IPS DF 6.9 (cell line): ENCODE measurements at regions not wholly inside any gene's neighbourhood (a gene's known extent, or its start where the extent isn't known, plus 50 kb on each side); places are given as distances from the start of the nearest gene placed in this dataset.

Experiments
- DNase-seq: peaks from one replicate; pipeline ENCODE4 v3.0.0-alpha.2; 2013; ENCODE audit warnings: low read depth, low spot score
- H3K27ac ChIP-seq: one replicate; pipeline ENCODE4 v1.5.1; 2013; ENCODE audit warnings: low read length, control low read depth
- H3K27me3 ChIP-seq: 2 replicates; pipeline ENCODE4 v1.6.1; 2013; ENCODE audit warnings: mild to moderate bottlenecking, low read length; ENCODE audit not compliant: control insufficient read depth, insufficient read depth
- H3K36me3 ChIP-seq: 2 replicates; pipeline ENCODE4 v1.6.1; 2013; ENCODE audit warnings: low read length; ENCODE audit not compliant: control insufficient read depth, insufficient read depth
- H3K4me1 ChIP-seq: 2 replicates; pipeline ENCODE4 v1.6.1; 2013; ENCODE audit warnings: low read length; ENCODE audit not compliant: control insufficient read depth, insufficient read depth
- H3K4me3 ChIP-seq: 2 replicates; pipeline ENCODE4 v1.5.1; 2013; ENCODE audit warnings: mild to moderate bottlenecking, low read length
- H3K9me3 ChIP-seq: 2 replicates; pipeline ENCODE4 v1.6.1; 2013; ENCODE audit warnings: low read length, inconsistent platforms; ENCODE audit not compliant: control insufficient read depth, insufficient read depth
- WGBS: extraction: QIAGEN DNeasy Blood & Tissue Kit; methylation state at CpG from one replicate; pipeline ENCODE4 v1.1.7; 2013; ENCODE audit warnings: mixed read lengths, missing lambda C conversion rate; ENCODE audit not compliant: insufficient read length, insufficient coverage; 5-methylcytosine and 5-hydroxymethylcytosine counted together

DNA sequence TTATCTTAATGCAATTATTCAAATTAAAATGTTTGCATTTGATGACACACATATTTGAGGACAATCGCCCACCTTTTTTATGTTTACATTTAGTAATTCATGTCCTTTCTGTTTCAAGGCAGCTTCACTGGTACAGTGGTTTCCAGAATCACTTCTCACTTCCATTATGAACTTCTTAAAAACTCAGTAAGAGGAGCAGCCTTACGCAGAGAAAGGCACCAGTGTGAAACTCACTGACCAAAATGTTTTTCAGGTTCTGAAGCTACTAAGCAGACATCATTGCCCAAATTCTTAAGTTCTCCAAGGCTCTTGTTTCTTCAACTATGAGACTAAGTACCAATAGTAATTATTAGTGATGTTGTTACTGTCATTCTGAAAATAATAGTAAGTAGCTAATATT is 353.1 kb upstream of the CXADR start:
- DNase-seq = no peak
- WGBS = no CpG with 5 or more reads among the region's 2 CpGs
- Histone ChIP-seq H3K27ac (no peak overlapping the region), H3K4me1 (no peaks in the 10 kb centered on the region), H3K4me3 (no peak overlapping the region), H3K27me3 (no peaks in the 10 kb centered on the region), H3K9me3 (no peaks in the 10 kb centered on the region), H3K36me3 (no peaks in the 10 kb centered on the region)

DNA sequence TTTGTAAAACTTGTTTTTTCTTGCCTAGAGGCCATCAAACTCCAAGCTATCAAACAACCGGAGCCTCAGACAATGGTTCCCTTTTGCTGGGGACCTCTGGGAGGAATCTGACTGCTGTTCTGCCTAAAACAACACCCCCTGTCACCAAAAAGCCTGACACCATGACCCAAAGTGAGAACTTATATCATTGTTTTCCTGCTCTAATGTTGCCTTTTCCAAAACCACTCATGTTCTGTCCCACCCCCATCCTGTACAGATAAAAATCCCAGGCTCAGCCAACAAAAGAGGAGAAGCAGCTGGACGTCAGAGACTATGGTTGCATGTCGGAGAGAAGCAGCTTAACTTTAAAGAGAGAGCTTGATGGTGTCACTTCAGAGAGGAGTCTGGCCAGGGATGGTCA is 327.2 kb upstream of the CXADR start:
- no CpG with 5 or more reads among the region's 3 CpGs for WGBS
- Histone ChIP-seq H3K27me3 (no peaks in the 10 kb centered on the region), H3K9me3 (no peaks in the 10 kb centered on the region), H3K4me1 (no peaks in the 10 kb centered on the region), H3K36me3 (no peaks in the 10 kb centered on the region), H3K27ac (no peak overlapping the region), H3K4me3 (no peak overlapping the region)
- no peak for DNase-seq

DNA sequence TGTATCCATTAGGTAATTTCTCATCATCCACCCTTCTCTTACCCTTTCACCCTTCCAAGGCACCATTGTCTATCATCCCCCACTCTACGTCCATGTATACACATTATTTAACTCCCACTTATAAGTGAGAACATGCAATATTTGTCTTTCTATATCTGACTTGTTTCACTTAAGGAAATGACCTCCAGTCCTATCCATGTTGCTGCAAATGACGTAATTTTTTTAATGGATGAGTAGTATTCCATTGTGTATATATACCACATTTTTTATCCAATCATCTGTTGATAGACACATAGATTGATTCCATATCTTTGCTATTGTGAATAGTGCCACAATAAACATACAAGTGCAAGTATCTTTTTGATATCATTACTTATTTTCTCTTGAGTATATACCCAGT is 322.9 kb upstream of the CXADR start:
- no peak overlapping the region for H3K4me3 ChIP-seq
- H3K9me3 ChIP-seq = peaks cover 2% of the 10 kb centered on the region
- no peaks in the 10 kb centered on the region for H3K36me3 ChIP-seq
- H3K27ac ChIP-seq = no peak overlapping the region
- H3K4me1 ChIP-seq = no peaks in the 10 kb centered on the region
- no CpG with 5 or more reads among the region's 2 CpGs for WGBS
- no peak for DNase-seq
- H3K27me3 ChIP-seq = no peaks in the 10 kb centered on the region

DNA sequence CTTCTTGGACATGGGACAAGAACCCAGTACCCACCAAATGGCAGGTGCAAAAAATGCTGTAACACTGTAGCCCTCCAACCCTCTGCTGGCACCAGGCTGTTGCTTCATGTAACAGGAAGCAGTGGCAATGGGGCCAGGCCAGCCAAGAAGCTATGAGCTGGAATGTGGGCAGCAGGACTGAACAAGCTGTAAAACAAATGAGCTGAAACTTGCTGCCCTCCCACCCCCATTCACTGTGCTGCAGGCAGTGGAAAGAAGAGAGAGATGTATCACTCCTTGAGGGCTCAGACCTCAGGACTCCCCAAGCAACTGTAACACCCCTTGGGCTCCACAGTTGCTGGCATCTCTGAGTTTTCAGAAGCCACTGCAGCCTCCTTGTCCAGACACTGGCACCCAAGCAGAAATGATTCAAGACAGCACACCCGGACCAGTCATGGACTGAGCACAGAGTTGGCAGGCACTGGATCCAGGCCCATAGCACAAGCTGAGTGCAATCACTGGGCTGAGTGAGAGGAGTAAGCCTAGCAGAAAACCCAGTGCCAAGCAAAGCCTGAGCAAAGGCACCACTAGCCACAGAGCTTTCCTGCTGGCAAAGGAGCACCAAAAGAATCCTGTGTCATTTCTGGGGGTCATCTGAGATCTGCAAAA is 321.4 kb upstream of the CXADR start:
- Histone ChIP-seq H3K4me3 (no peak overlapping the region), H3K36me3 (no peaks in the 10 kb centered on the region), H3K4me1 (no peaks in the 10 kb centered on the region), H3K27me3 (no peaks in the 10 kb centered on the region), H3K27ac (no peak overlapping the region), H3K9me3 (peaks cover 2% of the 10 kb centered on the region)
- no peak for DNase-seq
- no CpG with 5 or more reads among the region's 1 CpG for WGBS

DNA sequence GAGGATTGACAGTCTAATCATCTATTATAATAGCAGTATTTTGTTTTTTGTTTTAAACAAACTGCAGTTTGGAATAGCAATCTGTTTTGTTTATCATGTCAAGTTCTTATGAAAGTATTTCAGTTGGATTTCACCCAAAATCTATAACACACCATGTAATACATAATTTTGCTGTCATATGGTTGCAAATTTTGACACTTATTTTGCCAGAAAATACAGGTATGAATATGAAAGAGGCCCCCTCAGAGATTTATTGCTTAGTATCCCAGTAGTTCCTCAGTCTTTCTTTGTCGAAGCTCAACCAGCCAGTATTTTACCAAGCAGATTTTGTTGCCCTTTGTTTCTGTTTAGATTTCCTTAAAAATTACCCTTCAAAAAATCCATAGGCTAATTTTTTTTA is 317.5 kb upstream of the CXADR start:
- Histone ChIP-seq H3K27ac (no peak overlapping the region), H3K4me3 (no peak overlapping the region)
- no CpG with 5 or more reads among the region's 1 CpG for WGBS

DNA sequence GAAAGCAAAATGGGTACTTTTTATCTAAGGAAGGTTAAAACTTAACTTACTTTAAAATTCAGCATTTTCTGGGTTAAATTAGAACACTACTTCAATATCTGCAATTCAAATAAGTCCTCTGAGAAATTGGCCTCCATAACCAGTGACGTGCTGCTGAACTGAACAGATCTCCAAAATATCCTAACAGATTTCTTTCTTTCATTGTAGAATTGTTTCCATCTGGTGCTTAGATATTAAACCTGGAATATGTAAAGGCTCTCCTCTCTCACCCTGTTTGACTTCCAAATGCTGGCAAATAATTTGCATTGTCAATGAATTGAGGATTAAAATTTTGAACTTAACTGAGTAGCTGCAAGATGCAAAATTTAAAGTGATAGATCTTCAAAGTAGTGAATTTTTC is 316.9 kb upstream of the CXADR start:
- Histone ChIP-seq H3K36me3 (no peaks in the 10 kb centered on the region), H3K9me3 (no peaks in the 10 kb centered on the region; the same call in 1 of the 2 replicates), H3K27ac (no peak overlapping the region), H3K4me3 (no peak overlapping the region), H3K27me3 (no peaks in the 10 kb centered on the region), H3K4me1 (no peaks in the 10 kb centered on the region)
- DNase-seq = no peak
- WGBS = no CpG with 5 or more reads among the region's 1 CpG

More for the DNA sequence above, 317.5 kb upstream of the CXADR start:
- DNase-seq = no peak
- Histone ChIP-seq H3K36me3 (no peaks in the 10 kb centered on the region), H3K27me3 (no peaks in the 10 kb centered on the region), H3K4me1 (no peaks in the 10 kb centered on the region), H3K9me3 (peaks cover 2% of the 10 kb centered on the region)

DNA sequence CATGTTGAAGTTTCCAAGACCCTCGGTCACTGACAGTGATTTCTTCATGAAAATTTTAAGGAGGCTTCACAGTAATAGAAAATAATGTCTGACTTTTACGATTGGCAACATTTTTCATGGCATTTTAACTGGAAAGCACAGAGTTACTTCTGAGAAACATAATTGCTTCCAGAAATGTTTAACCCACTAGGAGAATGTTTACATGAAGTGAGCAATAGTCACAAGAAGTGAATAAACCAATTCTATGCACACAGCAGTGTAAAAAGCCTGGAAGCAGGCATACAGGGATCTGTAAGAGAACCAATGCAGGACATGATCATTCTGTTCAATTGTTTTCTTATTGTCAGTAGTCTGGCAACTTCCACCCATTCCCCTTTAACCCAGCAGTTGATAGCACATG is 316.2 kb upstream of the CXADR start:
- H3K27ac ChIP-seq = no peak overlapping the region
- no peak for DNase-seq
- no CpG with 5 or more reads among the region's 2 CpGs for WGBS
- no peaks in the 10 kb centered on the region for H3K27me3 ChIP-seq
- H3K4me1 ChIP-seq = no peaks in the 10 kb centered on the region
- H3K9me3 ChIP-seq = no peaks in the 10 kb centered on the region
- no peaks in the 10 kb centered on the region for H3K36me3 ChIP-seq
- no peak overlapping the region for H3K4me3 ChIP-seq

DNA sequence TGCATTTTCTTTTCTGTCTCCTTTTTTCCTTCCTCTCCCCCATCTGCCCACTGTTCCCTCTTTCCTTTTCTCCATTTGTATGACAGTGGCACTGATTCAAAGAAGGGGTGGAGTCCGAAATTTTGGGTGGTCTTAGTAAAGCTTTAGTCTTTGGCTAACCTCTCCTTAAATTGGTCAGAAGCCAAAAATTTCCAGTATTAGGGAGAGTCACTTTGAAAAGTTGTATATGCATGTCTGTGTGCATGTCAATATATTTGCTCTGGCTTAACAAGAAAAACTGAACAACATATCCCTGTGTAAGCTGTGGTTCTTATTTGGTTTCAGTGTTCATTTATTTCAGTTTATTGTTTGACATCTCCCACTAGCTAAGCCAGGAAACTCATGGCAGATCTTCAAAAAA is 314.8 kb upstream of the CXADR start:
- no peaks in the 10 kb centered on the region for H3K9me3 ChIP-seq
- no CpG with 5 or more reads among the region's 1 CpG for WGBS
- no peak for DNase-seq
- no peaks in the 10 kb centered on the region for H3K4me1 ChIP-seq
- no peak overlapping the region for H3K4me3 ChIP-seq
- H3K27me3 ChIP-seq = no peaks in the 10 kb centered on the region
- H3K27ac ChIP-seq = no peak overlapping the region
- no peaks in the 10 kb centered on the region for H3K36me3 ChIP-seq

DNA sequence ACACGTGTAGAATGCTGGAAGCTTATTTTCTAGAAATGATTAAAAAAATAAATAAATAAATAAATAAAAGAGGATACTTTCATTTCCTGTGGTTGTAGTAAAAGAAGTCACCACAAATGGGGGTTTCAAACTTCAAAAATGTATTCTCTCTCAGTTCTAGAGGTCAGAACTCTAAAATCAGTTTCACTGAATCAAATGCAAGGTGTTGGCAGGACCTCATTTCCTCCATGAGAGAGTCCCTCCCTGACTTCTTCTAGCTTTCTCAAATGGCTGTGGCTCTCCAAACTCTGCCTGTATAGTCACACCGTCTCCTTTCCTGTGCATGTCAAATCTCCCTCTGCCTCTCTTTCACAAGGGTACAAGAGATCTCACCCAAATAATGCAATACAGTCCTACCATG is 312.6 kb upstream of the CXADR start:
- no peaks in the 10 kb centered on the region for H3K4me1 ChIP-seq
- H3K36me3 ChIP-seq = no peaks in the 10 kb centered on the region
- H3K4me3 ChIP-seq = no peak overlapping the region
- no peak for DNase-seq
- no peaks in the 10 kb centered on the region for H3K9me3 ChIP-seq
- H3K27ac ChIP-seq = no peak overlapping the region
- WGBS = no CpG with 5 or more reads among the region's 2 CpGs
- H3K27me3 ChIP-seq = no peaks in the 10 kb centered on the region

DNA sequence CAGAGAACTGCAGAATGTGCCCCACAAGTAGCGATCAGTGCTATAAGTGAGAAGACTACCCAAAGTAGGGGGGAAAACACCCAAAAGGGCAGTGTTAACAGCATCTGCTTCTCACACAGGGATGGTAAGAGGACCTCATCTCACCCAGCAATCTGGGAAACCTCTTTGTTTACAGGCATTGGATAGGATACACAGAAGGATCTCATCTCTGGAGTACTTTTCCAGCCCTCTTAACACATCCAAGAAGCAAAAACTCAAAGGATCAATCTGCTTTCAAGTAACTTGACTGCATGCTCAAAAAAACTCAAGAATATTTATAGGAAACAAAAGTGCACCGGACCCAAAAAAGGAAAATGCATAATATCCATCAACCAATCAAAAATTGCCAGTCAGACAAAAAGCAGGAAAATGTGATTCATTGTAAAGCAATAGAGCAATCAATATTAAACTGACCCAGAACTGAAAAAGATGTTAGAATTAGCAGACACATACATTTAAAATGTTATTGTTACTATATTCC is 311.0 kb upstream of the CXADR start:
- no peaks in the 10 kb centered on the region for H3K9me3 ChIP-seq
- no CpG with 5 or more reads among the region's 2 CpGs for WGBS
- DNase-seq = no peak
- no peaks in the 10 kb centered on the region for H3K36me3 ChIP-seq
- no peaks in the 10 kb centered on the region for H3K27me3 ChIP-seq
- no peak overlapping the region for H3K27ac ChIP-seq
- no peaks in the 10 kb centered on the region for H3K4me1 ChIP-seq
- no peak overlapping the region for H3K4me3 ChIP-seq

- no CpG with 5 or more reads among the region's 3 CpGs for WGBS
Measured at GRCh38 chr21:17214801-17215200, 298.0 kb upstream of the CXADR start.

More at GRCh38 chr21:17214801-17215200, 298.0 kb upstream of the CXADR start:
- DNase-seq = no peak
- no peak overlapping the region for H3K27ac ChIP-seq
- no peak overlapping the region for H3K4me3 ChIP-seq
- no peaks in the 10 kb centered on the region for H3K4me1 ChIP-seq
- no peaks in the 10 kb centered on the region for H3K9me3 ChIP-seq
- H3K36me3 ChIP-seq = no peaks in the 10 kb centered on the region
- no peaks in the 10 kb centered on the region for H3K27me3 ChIP-seq
